GM12874 (cell line): ENCODE measurements at regions not wholly inside any gene's neighbourhood (a gene's known extent, or its start where the extent isn't known, plus 50 kb on each side); places are given as distances from the start of the nearest gene placed in this dataset.

Source experiments
- CTCF ChIP-seq: IDR thresholded peaks from 2 replicates; pipeline ENCODE4 v1.5.1; 2011; ENCODE audit warnings: low read depth, mild to moderate bottlenecking, control low read depth, low read length, moderate library complexity; ENCODE audit not compliant: insufficient read depth

GRCh38 chr2:35125871-35126270, 1229.7 kb upstream of the CRIM1 start:
- TF ChIP-seq CTCF: no peak

- TF ChIP-seq CTCF: no peak
These were observed 1230.3 kb upstream of the CRIM1 start for GRCh38 chr2:35125278-35125677.

GRCh38 chr2:35116151-35116550, 1239.4 kb upstream of the CRIM1 start:
- no peak for TF ChIP-seq CTCF

- TF ChIP-seq CTCF: peak; percentile 20; the same call in 1 of the 2 replicates
These were observed 1240.8 kb upstream of the CRIM1 start for GRCh38 chr2:35114765-35115164.

GRCh38 chr2:35104309-35104708, 1251.3 kb upstream of the CRIM1 start:
- TF ChIP-seq CTCF: no peak

GRCh38 chr2:35099342-35099741, 1256.2 kb upstream of the CRIM1 start:
- no peak for TF ChIP-seq CTCF

GRCh38 chr2:35082072-35082471, 1273.5 kb upstream of the CRIM1 start:
- TF ChIP-seq CTCF: no peak

GRCh38 chr2:35081622-35082015, 1274.0 kb upstream of the CRIM1 start:
- TF ChIP-seq CTCF: no peak
